Middle frontal gyrus (tissue), 1 donor: ENCODE measurements at regions not wholly inside any gene's neighbourhood (a gene's known extent, or its start where the extent isn't known, plus 50 kb on each side); places are given as distances from the start of the nearest gene placed in this dataset.

ENCODE experiments used
- DNase-seq: peaks from one replicate; pipeline ENCODE4 v3.0.0-alpha.2; 2015; ENCODE audit warnings: low spot score; ENCODE audit errors: extremely low spot score

GRCh38 chr3:87175732-87176131, 51.4 kb upstream of the CHMP2B start:
- no peak for DNase-seq

DNA sequence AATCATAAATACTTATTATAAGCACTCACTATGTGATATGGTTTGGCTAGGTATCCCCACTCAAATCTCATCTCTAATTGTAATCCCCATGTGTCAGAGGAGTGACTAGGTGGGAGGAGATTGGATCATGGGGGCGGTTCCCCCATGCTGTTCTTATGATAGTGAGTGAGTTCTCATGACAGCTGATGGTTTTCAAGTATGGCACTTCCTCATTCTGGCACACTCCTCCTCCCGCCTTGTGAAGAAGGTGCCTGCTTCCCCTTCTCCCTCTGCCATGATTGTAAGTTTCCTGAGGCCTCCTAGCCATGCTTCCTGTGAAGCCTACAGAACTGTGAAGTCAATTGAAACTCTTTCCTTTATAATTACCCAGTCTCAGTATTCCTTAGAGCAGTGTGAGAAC, 53.3 kb upstream of the CHMP2B start:
- no peak for DNase-seq

GRCh38 chr3:87173071-87173470, 54.0 kb upstream of the CHMP2B start:
- DNase-seq, result no peak

GRCh38 chr3:87167628-87168456, 59.3 kb upstream of the CHMP2B start:
- DNase-seq, result peak; percentile 49

DNA sequence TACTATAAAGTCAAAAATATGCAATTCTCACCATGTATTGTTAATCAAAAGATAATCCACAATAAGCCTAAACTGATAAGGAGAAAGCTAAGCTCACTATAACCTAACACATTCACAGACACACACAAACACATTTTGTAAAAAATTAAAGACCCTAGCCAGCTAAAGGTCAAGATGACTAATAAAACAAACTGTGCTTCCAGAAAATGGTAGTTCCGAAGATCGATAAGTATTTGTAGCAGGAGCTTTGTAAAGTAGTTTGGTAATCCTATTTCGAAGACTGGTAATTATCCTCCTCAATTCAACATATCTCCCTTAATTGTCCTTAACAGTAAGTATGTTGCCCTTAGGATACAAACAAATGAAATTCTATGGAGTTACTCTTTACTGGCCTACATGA, 62.9 kb upstream of the CHMP2B start:
- no peak for DNase-seq

GRCh38 chr3:87161851-87162250, 65.3 kb upstream of the CHMP2B start:
- no peak for DNase-seq

DNA sequence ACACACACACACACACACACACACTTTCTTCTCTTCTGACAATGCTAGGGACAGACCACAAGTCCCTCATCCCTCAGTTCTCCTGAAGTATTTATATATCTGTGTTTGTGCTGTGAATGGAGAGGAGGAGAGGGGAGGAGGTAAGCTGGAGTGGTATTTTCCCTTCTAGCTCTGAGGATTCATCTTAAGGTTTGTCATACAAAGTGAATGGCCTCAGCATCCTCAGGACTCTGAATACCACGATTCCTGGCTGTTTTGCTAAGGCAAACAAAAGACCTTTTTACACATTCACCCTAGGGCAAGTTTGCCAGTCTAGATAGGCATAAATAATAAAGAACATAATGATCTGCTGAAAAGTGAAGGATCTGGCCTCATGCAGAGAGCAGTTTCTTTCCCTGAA, 65.7 kb upstream of the CHMP2B start:
- no peak for DNase-seq

GRCh38 chr3:87161013-87161412, 66.1 kb upstream of the CHMP2B start:
- DNase-seq, result no peak

- no peak for DNase-seq
Measured at GRCh38 chr3:87158823-87159222, 68.3 kb upstream of the CHMP2B start.

- no peak for DNase-seq
Measured at GRCh38 chr3:87148020-87148419, 79.1 kb upstream of the CHMP2B start.

- DNase-seq, result no peak
Measured at GRCh38 chr3:87147562-87147961, 79.5 kb upstream of the CHMP2B start.

DNA sequence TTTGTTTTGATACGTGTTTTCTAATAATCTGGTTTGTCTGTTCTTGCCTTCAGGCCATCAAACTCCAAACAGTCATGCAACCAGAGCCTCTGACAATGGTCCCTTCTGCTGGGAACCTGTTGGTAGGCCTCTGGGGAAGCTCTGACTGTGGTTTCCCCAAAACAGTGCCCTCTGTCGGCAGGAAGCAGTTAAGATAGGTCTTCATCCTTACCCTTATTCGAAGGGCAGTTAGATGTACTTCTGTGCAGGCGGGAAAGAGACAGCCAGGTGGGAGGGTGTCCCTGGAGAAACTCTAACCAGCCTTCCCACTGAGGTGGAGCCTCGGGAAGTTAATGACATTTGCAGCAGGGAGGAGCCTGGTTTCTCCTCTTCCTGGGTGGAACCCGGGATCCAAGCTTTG, 81.6 kb upstream of the CHMP2B start:
- no peak for DNase-seq

- no peak for DNase-seq
Measured at GRCh38 chr3:87136066-87136596, 91.0 kb upstream of the CHMP2B start.

DNA sequence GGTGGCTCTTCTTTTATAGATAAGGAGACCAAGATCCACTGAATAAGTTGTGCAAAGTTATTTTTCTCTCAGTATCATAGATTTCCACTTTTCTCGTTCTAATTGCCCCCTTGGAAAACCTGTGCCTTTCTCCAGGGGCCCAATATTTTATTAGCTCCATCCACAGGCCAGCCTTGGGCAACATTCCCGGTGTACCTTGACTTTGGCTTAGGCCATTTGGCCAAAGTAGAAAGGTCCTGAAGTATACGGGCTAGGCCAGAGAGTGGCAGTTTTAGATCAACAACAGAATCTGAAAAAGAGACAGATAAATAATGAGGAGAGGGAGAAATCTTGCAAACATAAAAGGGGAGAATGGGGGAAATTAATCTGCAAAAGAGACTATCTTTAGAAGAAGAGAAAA, 91.7 kb upstream of the CHMP2B start:
- DNase-seq, result no peak

GRCh38 chr3:87132801-87133200, 94.3 kb upstream of the CHMP2B start:
- no peak for DNase-seq

DNA sequence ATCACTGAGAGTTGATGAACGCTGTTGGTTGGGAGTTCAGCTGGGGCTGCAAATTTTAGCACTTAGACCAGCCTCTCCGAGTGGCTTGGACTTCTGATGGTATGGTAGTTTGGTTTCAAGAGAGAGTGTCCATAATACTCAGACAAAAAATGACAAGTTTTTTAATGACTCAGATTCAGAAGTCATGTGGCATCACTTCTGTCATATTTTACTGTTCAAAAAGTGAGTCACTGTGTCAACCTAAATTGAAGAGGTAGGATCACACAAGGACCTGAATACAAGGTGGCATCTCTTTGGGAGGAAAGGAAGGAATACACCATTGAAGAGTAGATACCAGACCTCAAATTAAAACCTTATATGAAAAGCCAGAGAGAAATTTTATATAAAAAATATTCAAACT, 99.1 kb upstream of the CHMP2B start:
- DNase-seq, result no peak

DNA sequence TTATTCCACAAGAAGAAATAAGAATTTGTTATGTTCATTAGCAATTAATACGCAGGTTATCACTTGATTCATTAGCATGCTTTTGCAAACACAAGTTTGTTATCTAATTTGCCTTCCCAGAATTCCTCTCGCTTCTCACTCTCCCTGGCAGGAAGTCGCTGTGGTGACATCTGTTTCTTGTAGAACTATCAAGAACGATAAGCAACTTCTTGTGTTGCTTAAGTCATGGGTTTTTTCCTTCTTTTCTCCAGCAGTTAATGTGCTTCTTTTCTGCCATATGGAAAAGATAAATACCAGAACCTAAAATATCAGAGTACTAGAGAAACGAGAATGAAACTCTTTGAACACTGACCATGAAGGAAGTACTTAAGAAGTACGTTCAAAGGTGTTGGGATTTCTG, 99.8 kb upstream of the CHMP2B start:
- DNase-seq, result no peak

DNA sequence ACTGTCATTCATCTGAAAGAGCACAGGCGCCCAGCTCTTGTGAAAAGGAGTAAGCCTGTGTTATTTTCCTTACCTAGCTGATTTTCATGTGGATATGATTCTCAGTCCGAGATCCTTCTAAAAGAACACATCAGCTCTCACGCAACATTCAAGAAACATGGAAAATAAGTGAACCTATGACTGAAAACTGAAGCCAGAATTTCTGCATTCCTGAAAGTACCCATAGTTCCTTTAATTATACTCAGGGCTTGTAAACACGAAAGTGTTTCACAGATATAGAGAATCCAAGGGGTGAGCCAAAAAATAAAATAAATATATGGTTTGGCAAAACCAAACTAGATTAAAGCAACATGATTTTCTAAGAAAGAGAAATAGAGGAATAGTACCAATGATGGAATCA, 100.8 kb upstream of the CHMP2B start:
- DNase-seq, result no peak

GRCh38 chr3:87125116-87125515, 102.0 kb upstream of the CHMP2B start:
- DNase-seq, result no peak

- DNase-seq, result no peak
Measured at GRCh38 chr3:87122766-87123165, 104.3 kb upstream of the CHMP2B start.

GRCh38 chr3:87121856-87122255, 105.3 kb upstream of the CHMP2B start:
- DNase-seq, result no peak

DNA sequence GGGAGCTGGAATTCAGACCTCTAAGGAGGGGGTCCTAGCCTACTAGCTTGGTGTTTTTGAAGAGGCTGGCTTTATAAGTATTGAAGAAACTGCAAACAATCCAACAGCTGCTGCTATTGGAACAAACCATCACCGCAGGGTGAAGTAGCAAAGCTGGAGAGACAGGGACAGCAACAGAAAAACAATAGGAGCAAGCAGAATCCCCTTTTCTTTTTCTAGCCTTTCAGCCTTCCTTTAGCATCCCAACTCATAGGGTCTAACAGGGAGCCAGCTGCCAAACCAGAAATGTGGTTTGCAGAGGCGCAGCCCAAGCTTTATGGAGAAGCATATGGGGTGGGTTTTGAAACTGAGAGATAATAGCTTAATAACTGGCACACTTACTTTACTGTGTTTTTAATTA, 106.2 kb upstream of the CHMP2B start:
- DNase-seq, result no peak

GRCh38 chr3:87120236-87120635, 106.9 kb upstream of the CHMP2B start:
- DNase-seq, result no peak
